Islet precursor cell (in vitro differentiated cells): ENCODE measurements at regions not wholly inside any gene's neighbourhood (a gene's known extent, or its start where the extent isn't known, plus 50 kb on each side); places are given as distances from the start of the nearest gene placed in this dataset.
"Not testable (repeated sequence)": the region's sequence is repeated elsewhere in the genome, so short reads cannot be mapped to it uniquely, and the experiment has no call there.

Experiments
- DNase-seq: peaks from one replicate; pipeline ENCODE4 v3.0.0-alpha.2; 2018

DNA sequence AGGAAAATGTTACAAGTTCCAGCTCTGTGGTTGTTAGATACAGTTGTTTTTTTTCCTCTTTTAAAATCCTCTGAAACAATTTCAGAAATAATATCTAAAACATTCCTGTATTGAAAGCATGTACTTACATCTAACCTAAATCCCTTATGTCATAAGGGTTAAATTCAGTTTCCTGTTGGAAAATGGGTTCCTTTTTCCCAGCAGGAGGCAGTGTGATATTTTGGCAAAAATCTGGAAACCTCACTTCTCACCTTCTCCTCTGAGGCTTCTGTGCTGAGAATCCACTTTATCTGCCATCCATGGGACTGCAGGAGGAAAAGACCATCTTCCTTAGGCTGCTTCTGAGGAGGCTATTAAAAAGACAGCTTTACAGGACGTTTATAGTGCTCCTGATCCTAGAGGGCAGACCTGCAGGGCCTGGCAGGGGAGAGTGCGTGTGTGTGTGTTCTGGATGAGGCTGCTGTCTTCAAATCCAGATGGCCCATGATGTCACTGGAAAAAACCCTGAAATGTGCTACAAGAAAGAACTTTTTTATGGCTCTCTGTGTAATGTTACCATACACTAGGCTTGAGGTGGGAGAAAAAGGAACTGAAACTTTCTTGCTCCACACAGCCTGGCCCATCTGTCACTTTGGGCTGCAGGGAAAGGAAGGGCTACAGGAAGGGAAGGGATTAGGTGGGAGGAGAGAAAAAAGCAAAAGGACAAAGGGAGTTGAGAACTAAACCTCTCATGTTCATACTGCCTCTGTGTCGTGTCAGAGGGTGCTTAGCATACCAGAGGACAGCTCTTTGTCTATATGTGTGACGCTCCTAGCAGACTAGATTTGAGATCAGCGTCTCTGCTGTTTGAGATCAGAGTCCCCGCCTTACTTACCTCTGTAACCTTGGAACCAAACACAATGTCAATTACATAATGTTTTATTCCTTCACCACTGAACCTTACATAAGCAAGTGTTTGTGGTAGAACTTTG lies 379.2 kb upstream of the SPAG17 start:
- DNase-seq, result peak; percentile 96

DNA sequence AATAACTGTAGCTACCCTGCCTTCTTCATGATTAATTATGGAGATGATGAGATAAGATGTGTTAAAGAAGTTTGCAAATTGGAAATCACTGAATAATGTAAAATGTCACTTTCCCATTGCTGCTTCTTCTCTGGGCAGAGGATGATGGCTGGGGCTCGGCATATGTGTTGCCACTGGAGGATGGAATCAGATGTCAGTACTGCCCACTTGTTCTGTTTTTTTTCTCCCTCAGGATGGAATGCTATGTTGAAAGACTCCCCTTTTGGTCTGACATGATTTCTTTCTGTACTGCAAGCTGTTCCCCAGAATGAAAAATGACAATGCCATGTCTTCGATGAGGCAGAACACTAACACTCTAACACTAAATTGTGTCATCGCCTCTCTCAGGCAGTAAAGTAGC lies 373.9 kb upstream of the SPAG17 start:
- no peak for DNase-seq

DNA sequence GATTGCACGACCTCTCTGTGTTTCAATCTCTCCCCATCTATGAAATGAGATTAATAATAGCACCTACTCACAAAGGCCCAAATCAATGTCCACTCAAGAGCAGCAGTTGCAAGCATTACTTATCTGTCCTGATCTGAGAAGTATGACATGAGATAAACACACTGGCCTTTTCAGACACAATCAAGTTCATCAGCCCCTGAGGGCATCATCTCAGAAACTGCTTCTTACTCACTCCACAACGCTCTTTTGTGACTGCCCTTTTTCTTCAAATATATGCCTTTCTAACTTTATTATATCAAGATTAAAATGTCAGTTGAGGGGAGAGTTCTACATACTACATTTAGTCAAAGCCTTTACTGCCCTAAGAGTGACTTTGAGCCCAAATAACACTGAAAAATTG lies 371.9 kb upstream of the SPAG17 start:
- peak; percentile 70 for DNase-seq

DNA sequence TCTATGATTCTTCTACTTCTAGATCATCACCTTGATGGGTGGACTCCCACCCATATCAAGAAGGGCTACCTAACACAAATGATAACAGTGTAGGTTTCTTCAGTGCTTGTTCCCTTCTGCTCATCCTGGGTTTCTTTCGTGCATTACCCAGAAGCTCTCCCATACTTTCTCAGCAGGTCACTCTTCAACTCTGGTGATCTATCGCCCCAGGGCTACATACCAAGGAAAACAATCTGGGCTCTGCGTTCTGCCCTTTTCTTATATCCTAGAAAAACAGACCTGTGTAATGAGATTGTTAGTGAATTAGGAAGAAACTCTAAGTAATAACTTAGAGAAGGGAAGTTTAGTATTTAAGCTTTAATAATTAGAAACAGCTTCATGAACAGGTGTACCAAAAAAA lies 370.6 kb upstream of the SPAG17 start:
- peak; percentile 71 for DNase-seq

DNA sequence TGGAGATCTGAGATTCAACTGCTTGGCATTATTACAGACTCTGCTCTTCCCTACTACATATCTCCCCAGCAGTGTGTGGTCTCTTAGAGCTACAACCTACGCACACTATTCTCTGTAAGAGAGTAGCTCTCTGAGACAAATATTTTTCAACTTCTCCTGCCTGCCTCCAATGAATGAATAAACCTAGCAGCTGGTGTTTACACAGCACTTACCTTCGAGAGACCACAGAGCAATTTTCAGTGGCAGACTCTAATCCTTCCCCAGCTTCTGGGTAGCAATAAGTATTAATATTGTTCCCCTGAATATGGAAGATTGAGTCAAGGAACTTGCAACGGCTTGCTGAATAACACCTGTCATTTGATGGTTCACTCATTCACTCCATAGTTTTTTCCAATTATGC lies 350.9 kb upstream of the SPAG17 start:
- no peak for DNase-seq

DNA sequence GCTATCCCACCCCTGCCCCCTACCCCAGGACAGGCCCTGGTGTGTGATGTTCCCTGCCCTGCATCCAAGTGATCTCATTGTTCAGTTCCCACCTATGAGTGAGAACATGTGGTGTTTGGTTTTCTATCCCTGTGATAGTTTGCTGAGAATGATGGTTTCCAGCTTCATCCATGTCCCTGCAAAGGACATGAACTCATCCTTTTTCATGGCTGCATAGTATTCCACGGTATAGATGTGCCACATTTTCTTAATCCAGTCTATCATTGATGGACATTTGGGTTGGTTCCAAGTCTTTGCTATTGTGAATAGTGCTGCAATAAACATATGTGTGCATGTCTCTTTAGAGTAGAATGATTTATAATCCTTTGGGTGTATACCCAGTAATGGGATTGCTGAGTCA lies 326.9 kb upstream of the SPAG17 start:
- DNase-seq, result not testable (repeated sequence)

DNA sequence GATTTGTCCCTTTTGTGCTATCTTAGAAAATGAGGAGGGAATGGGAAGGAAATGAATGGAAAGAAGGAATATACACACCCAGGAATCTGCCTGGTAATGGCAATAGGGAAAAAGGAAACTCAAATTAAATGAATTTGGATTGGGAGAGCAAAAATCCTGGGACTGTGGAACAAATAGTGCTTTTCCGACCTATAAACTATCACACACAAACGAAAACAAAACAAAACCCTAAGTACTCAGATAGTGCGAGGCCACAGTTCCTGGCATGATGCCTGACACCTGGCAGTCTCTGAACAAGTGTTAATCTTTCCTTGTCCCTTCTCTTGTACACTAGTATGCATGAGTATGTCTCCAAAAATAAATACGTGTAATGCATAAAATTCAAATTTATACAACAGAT lies 319.8 kb upstream of the SPAG17 start:
- DNase-seq, result no peak

DNA sequence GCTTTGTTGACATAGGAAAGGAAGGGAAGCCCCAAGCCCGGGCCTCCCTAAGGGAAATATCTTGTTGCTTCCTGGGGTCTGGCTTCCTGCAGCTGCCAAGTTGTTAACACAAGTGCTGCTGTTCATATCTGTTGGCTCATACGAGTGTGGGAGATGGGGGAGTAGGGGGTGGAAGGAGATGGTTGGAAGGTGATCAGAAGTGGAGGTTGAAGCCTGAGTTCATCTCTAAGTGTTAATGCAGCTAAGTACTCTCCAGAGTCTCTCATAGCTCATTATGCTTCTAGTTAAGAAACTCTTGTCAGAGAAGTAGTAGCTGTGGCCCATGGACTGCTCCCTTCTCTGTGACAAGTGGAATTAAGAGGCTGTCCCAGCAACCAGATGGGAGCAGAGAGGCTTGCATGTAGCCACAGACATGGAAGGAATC lies 319.2 kb upstream of the SPAG17 start:
- DNase-seq, result no peak

DNA sequence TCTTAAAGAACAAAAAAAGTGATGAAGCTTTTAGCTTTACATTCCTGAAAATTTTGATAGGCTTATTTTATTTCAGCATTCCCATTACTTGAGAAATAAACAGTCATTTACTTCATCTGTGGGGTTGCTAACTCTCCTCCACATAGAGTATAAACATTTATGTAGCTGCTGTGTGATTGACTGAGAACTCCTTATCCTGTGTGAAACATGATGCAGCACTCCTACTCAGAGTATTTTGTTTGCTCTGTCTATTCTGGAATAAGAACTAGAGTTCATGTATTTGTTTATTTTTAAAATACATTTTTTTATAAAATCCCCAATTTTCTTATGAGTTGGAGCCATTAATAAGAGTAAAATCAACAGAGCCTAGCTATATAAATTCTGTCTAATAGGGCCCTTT lies 318.7 kb upstream of the SPAG17 start:
- no peak for DNase-seq

DNA sequence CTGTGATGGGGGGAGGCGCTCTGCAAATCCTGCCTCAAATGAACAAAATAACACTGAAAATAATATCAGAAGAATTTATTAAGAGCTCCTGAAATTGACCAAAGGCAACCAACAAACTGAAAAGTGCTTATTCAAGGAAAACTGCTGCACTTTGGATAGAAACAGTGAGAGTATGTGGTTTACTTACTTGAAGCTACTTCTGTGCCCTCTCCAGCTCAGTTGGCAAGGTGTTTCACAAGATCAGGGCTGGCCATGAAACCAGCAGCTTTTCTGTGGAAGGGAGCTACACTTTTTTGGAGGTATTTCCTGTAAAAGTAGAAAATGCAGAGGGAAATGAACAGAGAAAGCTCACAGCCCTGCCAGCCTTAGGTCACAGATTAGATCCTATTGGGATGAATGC lies 310.0 kb upstream of the SPAG17 start:
- DNase-seq, result no peak

DNA sequence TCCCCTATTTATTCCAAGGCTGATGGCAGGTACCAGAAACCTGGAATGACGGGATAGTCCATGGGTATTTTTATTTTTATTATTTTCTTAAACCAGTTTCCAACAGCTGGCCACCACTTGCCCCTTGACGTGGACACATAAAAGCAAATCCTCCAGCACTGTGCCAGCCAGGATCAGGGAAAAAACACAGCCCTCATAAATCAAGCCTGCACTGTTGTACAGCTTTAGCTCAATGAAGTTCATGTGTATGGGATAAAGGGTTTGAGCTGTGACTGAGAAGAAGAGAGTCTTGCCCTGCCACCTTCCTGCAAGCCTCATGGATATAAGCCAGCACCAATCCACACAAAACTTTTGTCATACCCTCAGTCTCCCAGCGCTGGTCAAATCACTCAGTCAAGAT lies 303.8 kb upstream of the SPAG17 start:
- DNase-seq, result no peak

DNA sequence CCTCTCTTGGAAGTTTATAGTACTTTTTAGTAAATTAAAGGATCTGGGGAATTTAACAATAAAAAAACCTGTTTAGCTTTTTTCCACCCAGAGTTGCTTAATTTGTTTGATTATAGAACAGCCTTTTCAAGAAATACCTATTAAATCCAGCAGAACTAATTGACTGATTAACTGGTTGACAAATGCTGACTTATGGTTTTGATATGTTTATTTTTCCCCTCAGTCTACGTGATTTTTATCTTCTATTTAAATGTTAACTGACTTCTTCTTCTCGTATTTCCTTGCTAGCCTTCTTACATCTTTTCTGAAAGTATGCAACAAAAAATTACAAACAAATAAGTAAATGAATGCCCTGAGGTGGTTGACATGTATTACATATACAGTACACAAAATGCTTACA lies 302.9 kb upstream of the SPAG17 start:
- DNase-seq, result no peak

DNA sequence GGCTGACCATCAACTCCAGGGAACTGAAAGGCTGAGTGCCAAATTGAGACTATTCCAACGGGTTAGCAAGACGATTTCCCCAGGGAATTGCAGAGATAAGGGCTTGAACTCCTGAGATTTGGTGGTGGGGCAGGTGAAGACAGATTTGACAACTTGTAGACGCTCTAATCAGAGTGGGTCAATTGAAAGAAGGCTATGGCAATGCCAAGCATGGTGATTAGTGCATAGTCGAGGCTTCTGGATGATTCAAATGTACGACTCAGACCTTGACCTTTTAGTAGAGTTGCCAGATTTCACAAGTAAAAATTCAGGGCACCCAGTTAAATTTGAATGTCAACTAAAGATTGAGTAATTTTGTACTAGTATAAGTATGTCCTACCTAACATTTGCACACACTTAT lies 302.1 kb upstream of the SPAG17 start:
- no peak for DNase-seq

DNA sequence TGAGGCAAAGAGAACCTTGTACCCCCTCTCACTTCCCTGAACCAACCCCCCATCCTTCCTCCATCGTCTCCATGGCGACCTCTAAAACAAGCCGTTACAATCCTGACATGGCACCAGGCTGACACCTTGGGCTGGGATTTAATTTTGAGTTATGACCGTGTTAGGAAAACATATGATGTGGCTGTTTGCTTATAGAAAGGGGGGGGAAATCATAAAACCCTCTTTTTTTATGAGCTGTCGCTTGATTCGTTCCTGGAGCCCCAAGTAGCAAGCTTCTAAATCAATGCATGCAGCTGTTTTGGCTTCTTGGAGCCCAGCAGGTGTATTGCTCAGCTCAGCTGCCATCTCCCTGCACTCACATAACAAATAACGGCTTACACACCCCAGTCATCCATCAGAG lies 301.2 kb upstream of the SPAG17 start:
- no peak for DNase-seq

DNA sequence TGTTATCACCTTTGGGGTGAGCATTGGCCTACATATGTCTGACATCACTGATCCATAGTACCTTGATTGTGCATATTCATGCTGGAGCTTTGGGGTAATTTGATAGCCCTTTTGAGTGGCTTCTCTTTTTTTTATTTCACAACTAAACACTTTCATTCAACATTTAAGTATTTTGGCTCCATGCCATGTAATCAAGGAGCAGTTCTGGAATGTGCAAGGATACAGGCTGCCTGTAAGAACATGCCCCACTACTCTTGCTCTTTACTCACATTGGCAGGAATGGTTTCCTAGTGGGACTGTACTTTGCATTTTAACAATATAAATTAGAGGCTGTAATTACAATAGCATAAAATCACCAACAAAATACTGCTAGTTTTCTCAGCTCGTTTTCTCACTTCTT lies 300.7 kb upstream of the SPAG17 start:
- no peak for DNase-seq

DNA sequence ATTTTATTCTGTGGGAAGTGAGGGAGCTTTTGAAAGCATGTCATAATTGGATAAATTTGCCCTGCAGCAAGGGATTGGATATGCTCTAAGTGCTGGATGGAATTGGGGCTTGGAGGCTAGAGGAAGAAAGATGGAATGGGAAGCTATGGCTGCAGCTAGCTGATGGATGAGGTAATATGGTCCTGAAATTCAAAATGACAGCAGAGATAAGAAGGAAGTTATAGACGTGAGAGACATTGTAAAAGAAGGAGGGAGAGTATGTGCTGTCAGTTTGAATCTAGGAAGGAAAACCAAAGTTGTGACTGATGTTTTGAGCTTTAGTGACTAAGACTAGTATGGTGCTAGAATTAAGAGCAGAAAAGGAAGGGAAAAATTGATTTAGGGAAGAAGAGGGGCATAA lies 299.9 kb upstream of the SPAG17 start:
- no peak for DNase-seq

DNA sequence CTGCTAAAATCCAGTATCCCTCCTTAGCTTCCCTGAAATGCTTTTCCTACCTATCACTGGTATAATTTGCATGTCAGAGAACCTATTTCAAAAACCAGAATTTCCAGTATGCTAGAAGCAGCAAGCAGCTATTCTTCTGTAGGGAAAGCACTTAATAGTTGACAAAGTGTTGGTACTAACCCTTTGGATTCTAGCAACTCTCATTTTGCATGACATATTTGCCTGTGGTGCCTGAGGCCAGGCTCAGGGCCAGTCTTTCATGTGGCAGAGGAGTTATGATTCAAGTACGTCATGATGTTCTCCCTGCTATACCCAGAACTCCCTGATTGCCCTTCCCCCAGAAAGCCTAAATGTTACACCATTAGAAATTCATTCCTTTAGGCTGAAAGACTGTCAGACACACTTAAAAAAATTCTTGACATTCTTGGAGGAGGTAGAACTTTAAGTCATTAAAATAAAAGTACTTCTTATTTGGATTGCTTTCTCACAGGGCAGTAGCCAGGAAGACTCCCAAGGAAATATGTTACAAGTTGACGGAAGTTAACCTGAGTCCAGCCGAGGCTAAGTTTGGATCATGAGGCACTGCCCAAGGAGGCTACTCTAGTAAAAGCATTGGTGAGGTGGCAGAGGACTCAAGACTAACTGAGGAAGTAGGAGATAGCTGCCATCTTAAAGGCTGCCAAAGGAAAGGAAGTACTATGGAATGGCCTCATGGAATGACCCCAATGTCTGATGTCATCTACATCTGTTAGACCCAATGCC lies 298.4 kb upstream of the SPAG17 start:
- DNase-seq, result peak; percentile 85

DNA sequence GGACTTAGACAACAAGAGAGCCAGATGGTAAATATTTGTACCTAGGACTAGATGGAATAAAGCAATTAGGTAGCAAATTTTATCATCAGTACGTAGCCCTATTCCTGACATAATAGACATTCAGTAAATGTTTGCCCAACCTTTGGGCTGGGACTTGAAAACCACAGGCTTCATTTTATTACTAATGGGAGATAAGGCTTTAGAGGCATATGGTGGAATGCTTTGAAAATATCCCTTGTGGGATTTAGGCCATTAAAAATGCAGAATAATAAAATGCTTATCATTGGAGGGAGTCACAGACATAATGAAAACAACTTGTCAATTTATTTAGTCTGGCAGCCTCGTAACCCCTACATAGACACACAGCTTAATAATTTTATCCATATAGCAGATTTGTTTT lies 296.1 kb upstream of the SPAG17 start:
- no peak for DNase-seq

DNA sequence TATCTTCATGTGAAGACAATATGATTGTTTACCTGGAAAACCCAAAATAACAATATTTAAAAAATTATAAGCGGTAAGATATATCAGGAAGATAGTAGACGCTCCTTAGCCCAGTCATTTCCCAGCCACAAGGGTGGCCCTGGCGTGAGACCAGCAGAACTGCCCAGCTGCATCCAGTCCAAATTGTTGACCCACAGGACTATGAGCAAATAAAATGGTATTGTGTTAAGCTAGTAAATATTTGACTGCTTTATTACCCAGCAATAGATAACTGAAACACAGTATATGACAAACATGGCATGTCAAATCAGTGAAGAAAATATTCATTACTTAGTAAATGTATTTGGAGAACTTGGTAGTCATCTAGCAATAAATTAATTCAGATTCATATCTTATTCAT lies 294.3 kb upstream of the SPAG17 start:
- DNase-seq, result no peak

DNA sequence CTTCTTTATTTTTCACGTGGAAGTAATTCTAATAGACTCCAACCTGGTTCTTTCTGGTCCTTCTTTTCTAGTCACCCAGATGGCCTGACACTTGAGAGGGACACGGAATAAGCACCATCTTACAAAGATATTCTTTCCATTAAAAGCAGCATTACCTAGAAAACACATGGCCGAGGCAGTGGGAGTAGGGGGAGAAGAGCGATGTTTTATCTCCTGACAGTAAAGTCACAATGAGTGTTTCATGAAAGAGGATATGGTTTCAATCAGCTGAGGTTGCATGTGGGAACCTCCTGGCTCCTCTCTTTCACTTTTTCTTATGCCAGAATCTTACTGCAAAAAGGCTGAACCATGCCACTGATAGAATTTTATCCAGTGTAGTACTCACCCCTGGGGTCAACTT lies 288.8 kb upstream of the SPAG17 start:
- DNase-seq, result no peak

DNA sequence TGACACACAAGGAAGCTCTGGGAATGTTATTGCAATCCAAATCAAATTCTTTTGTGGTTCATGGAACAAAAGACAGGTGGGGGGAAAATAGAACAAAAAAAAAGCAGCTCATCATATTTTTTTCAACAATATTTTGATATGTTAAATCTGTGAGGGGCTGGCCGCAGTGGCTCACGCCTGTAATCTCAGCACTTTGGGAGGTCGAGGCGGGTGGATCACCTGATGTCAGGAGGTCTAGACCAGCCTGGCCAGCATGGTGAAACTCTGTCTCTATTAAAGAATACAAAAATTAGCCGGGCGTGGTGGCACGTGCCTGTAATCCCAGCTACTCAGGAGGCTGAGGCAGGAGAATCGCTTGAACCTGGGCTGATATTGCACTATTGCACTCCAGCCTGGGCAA lies 279.4 kb upstream of the SPAG17 start:
- not testable (repeated sequence) for DNase-seq

DNA sequence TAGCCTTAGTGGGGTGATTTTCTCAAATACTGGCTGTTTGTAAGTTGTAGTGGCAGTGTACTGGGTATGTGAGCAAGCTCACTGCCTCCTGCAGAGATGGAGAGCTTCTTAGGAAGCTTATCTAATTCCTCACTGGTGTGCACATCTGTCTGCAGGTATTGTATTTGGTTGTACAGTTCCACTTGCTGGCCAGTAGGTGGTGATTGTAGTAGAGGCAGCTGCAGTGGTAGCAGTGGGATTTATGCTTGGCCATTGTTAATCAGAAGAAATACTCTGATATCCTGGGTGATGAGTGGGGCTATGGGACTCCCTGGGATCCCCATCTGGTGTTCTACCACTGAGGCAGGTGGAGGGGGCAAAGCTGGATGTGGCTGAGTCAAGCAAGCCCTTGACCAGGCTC lies 276.1 kb upstream of the SPAG17 start:
- no peak for DNase-seq

DNA sequence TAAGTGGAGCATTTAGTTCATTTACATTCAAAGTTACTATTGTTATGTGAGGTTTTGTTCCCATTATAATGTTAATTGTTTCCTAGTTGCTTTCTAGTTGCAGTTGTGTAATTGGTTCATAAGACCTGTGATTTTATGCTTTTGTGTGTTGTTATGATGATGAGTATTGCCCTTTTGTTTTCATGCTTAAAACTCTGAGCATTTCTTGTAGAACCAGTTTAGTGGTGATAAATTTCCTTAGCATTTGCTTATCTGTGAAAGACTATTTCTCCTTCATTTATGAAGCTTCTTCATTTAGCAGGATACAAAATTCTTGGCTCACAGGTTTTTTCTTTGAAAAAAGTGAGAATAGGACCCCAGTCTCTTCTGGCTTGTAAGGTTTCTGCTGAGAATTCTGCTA lies 274.8 kb upstream of the SPAG17 start:
- no peak for DNase-seq

DNA sequence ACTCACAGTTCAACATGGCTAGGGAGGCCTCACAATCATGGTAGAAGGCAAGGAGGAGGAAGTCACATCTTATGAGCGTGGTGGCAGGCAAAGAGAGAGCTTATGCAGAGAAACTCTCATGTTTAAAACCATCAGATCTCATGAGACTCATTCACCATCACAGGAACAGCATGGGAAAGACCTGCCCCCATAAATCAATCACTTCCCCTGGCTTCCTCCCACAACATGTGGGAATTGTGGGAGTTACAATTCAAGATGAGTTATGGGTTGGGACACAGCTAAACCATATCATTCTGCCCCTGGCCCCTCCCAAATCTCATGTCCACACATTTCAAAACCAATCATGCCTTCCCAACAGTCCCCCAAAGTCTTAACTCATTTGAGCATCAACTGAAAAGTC lies 268.8 kb upstream of the SPAG17 start:
- not testable (repeated sequence) for DNase-seq
